HG03064 (cell line): ENCODE measurements at regions not wholly inside any gene's neighbourhood (a gene's known extent, or its start where the extent isn't known, plus 50 kb on each side); places are given as distances from the start of the nearest gene placed in this dataset.

Experiments
- ATAC-seq: cut with Tn5 transposase; IDR thresholded peaks from one replicate; pipeline ENCODE4 v1.9.1; 2021; ENCODE audit warnings: low read depth; ENCODE audit not compliant: unreplicated experiment

DNA sequence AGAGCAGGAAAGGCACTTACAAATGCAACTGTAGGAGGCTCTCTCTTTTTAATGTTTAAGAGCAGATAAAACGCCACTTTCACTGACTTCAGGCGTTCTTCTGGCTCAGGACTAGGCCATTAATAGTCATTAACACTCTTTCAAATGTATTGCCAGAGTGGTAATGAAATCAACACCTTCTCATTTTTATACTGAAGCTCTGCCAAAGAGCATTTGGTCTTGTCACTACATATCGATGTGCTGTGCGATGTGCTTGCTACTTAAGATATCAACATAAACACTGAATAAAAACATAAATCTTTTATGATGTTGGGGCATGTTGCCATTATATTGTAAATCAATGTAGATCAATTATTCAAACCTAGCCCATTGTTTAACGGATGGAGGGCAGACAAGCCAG lies 634.7 kb downstream of the ARL4A start:
- ATAC-seq, result no peak

DNA sequence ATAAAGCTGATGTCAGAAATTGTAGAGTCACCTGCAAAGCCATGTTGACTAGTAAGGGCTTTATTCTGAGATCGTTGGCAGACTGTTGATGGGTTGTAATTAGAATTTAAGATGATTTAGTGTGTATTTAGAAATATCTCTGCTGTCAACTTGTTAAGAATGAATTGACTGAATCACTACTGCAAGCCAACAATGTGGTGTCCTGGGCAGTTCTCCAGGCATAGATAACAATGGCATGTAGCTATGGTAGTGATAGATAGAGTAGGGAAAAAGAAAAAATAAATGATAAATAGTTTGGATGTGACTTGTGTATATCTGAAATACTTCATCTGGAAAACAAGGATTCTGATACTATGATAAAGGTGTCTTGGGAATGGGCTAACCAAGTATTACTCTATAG lies 640.2 kb downstream of the ARL4A start:
- no peak for ATAC-seq

DNA sequence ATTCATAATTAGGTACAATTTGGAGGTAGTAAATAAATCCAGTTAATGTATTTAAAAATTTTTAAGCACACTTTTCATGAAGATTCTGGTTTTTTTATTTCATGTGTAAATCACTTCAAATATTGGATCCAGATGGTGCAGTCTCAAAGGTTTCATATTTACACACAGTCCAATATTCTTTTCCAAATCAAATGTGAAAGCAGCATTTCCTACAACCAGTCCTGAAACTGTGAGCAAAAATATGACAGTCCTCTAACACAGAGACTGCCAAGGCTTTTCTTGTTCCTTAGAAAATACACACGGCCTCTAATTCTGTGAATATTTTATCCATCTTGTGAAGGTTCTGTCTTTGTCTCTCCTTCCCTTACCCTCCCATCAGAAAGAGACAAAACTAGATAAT lies 645.9 kb downstream of the ARL4A start:
- ATAC-seq, result no peak

DNA sequence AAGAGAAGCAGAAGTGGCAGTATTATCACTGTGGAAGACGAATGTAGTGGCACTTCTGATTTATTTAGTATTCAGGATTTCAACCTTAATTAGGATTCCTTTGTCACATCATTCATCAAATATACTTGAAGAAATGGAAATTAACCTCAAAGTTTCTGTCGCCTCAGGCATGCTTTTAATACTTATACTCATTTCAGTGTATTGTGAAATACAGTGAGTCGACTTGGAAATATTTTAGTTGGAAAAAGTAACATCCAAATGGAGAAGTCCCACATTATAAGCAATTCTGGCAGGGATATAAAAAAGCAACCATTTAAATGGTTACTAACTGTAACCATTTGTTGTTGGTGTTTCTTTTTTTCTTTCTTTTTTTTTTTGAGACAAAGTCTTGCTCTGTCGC lies 648.8 kb downstream of the ARL4A start:
- no peak for ATAC-seq

DNA sequence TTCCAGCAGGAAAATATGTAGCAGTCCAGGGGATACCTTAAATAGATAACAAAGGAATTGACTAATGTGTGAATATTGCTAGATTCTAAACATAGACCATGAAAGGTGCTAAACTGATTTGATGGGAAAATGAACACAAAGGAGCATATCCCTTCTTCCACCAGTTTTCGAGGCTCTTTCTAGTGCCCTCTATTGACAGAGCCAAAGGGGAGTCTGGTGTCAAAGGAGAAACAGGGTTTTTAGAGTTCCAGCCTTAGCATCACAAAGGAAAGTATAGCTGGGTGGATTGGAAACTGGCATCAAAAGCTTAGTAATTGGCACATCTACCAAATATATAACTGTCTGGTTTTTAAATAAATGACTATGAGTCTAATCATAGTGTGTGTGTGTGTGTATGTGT lies 636.8 kb downstream of the ETV1 start:
- no peak for ATAC-seq

DNA sequence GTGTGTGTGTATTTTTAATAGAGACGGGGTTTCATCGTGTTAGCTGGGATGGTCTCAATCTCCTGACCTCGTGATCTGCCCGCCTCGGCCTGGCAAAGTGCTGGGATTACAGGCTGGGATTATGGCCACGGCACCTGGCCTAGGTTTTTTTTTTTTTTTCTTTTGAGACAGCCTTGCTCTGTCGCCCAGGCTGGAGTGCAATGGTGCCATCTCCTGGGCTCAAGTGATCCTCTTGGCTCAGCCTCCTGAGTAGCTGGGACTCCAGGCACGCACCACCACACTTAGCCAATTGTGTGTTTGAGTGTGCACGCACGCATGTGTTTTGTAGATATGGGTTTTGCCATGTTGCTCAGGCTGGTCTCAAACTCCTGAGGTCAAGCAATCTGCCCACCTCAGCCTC lies 629.8 kb downstream of the ETV1 start:
- ATAC-seq, result no peak

DNA sequence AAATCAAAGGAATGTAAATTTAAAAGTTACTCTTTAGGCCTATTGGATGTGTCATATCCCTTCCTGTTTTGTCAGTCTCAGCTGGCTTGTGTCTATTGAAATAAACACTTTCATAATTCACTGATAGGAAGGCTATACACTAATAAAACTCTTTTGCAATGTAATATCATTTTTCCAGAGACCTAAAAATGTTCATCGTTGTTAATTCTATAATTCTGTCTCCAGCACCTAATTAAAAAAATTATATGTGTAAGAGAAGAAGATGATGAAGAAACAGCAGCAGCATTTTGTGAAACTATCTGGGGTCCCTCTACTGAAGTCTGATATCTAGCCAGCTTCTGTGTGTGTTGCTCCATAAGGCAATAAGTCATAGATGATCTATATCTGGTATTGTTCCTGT lies 602.7 kb downstream of the ETV1 start:
- ATAC-seq, result no peak

DNA sequence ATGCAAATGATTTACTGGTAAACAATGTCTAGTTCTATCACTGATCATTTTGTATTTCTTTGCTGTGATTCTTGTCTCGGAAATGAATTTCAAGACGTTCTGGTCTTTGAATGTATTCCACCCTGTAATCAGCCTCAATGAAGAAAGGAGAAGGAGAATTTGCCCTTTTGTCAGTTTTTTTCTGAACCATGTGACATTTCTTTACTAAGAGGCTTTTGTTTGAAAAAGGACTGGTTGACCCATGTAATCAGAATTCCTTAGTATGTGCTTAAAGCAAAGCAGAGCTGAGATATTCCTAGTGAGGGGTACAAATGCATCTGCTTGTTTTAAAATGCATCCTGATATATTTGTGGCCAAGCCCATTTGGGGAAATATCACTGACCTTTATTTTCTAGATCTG lies 581.6 kb downstream of the ETV1 start:
- no peak for ATAC-seq

DNA sequence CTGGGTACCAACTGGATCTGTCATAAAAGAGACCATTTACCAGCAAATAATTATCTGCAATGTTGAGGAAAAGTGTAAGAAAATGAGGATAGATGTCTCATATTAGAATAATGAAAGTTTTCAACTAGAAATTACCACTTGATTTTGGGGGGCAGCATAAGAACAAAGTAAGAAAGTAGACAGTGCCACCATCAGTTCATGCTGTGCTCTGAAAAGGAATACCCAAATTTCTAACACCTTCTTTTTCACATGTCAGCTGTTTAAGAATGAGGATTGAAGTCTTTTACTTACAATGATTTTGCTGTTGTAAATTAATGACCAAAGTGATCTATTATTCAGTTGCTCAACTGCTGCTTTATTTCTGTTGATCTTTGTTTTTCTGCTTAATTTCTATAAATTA lies 578.3 kb downstream of the ETV1 start:
- ATAC-seq, result no peak

DNA sequence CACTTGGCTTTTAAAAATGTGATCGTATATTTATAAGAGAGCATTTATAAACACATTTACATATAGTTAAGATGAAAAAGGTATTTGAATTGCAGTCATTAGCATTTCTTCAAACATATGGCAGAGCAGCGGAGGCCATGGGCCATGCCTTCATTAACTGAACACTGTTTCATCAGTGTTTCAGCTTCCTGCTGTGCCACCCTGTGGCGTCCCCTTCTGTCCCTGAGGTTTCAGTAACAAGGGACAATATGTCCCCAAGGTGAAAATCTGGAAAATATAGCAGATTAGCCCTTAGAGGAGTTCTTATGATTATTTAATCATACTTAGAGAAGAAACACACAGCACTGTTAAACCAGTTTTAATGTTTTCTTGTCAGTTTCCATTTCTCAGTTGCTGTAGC lies 577.8 kb downstream of the ETV1 start:
- ATAC-seq, result no peak

DNA sequence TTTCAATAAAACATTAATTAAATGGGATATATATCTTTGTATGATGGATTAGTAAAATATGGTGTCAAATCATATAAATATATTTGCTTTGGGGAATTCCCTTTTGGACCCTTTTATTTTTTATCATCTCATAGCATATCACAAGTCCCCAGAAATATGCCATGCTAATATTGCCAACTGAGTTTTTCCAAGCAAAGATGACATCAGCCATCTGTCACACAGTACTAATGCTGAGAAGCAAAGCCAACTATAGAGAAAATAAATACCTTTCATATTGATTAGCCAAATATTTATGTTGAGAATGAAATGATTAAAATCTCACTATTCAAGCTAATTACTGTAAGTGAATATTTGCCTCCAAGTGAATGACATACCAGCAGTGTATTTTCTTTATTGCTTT lies 575.3 kb downstream of the ETV1 start:
- no peak for ATAC-seq

DNA sequence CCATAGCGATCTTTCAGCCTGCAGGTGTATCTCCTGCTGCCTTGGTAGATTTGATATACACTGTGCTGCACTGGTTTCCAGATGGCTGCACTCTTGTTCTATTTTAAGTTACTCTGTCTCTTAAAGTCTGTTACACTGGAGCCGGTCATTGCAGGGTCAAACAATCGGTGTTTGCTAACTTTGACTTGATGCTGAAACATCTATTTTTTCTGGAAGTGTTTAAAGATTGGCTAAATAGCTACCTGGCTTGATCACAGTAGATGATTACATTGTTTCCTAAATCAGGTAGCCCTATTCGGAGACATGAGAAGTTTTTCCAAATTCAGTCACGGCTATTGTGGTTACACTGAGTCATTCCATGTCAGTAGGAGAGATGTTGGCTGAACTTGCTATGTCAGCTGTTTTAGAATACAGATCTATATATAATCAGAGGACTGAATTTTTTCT lies 574.8 kb downstream of the ETV1 start:
- ATAC-seq, result no peak

DNA sequence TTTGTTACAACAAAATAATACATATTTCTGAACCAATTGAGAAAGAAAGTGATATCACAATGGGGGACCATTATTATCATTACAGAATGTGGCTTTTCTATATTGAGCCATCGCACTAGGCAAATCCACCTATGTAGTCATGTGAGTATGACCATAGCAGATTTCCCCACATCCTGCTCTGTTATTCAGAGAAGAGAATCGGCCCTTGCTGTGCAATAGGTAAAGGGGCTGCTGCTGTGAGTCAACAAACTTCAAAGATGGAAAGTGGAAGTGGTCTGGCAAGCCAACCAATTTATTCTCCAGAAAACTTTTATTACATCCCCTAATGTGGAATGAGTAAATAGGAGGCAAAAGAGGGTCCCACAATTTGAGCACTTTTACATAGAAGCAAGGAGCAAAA lies 573.4 kb downstream of the ETV1 start:
- no peak for ATAC-seq

DNA sequence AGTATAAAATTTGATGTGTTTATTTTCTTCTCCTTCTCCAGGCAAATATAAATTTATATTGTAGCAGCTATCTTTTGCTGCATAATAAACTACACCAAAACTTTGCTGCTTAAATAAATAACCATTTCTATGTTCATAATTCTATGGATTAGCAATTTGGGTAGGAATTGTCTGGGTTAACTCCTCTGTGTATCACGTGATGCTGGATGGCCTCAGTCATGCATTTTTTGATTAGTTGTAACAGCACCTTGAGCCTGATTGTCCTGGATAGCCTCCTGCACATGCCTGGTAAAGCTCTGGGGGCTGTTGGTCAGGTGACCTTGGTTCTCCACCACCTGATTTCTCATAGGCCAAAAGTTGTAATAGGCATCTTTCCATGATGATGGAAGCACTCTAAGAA lies 572.9 kb downstream of the ETV1 start:
- no peak for ATAC-seq

DNA sequence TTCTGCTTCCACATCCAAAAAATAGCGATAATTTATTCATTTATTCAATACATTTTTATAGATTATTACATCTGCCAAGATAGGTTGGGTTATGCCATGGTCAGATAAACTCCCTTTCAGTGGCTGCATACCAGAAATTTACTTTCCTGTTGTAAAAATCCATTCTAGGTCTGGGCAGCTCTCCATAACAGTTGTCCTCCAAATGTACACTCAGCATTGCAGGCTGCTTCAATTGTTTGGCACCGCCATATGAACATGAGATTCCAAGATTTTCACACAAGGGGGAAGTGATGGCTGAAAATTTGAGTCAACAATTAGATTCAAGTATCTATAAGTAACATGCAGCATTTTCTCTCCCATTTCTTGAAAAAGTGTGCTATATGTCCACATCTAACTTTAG lies 568.7 kb downstream of the ETV1 start:
- no peak for ATAC-seq

DNA sequence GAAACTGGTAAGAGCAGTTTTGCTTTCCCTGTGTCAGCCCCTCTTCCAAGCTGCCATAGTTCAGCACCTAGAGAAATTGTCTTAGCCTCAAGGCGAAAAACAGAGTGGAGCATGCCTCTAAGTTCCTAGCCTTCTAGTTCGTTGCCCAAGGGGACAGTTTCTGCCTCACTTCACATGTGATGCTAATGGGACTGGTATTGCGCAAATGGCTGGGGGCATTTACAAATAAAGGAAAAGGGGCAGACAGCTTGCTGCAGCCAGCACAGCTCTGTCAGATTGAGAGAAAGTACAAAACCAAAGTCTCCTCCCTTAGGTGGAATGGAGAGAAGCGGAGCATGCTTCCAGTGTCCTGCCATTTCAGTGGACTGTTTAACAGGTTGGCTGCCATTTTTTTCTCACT lies 567.7 kb downstream of the ETV1 start:
- ATAC-seq, result no peak

DNA sequence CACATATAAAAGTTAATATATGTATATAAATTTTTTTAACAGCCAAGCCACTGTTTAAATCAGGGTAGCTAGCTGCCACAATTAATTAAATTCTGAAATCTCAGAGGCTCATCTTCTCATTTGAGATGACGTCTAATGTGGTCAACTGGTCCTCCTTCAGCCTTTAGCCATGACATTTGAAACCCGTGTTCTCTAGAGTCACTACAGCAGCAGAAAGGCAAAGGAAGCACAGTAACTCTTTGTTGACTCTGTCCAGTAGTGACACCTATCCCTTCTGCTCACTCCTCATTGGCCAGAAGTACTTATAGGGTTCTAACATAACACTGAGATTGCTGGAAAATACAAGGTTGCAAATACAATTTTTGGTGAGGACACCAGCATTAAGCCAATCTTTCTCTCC lies 555.5 kb downstream of the ETV1 start:
- ATAC-seq, result no peak

DNA sequence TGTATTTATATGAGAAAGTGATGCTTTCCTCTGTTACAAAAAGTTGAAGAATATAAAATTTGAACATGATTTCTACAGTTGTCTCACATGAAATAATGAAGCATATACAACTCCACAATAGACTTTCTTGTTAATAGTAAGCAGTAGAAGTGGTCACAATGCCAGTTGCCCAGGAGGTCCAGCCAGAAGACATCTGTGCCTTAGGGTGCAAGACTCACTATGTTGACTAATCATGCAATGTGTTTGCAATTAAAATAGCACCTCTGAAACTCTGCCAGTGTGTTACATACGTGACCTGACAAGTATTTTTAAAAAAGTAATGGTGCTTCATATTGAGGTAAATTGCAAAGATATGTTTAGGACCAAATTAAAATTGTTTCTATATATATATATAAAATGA lies 547.2 kb downstream of the ETV1 start:
- ATAC-seq, result no peak

DNA sequence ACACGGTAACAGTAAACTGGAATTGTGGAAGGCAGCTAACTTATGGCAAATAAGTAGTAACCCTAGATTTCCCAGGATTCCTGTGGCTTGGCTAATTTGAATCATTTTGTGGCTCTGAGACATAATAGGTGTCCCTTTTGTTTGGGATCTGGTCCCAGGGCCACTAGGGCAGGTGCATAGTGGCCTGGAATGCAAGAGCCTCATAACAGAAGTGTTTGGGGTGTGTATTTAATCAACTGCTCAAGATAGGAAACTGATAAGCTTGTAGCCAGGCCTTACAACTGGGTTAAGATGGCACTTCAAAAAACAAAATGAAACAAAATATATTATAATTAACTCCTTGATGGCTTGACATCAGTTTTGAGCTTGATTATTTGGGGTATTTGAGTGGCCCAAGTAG lies 541.8 kb downstream of the ETV1 start:
- ATAC-seq, result no peak

DNA sequence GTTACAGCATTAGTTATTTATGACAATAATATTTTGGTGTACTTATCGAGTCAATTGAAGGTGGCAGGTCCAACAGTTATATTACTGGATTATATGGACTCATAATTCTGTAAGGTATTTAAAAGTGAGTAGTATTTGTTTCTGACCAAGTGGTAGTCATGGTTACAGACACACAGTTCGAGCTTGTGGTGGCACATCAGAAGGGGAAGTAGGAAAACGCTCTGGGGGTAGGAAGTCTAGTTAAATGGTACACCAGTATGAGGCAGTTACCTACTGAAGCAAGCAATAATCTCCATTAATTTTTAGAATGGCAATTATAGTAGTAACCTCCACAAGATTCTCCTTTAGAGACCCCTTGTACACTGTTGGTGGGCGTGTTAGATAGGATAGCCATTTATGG lies 541.2 kb downstream of the ETV1 start:
- no peak for ATAC-seq

DNA sequence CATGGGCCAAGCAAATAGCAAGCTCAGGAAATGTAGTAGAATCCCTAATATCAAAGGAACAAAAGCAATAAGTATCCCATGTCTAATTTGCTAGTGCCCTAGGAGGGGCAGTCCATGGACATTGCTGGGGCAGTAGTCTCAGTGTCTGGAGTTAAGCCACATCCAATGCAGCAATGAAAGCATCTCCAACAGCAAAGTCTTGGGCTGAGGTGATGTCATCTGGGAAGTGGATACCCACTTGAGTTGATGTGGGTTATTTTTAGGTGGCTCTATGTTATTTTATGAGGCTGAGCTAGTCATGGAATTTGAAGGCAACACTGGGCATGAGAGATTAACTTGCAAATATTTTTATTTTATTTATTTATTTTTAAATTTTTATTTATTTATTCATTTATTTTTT lies 540.0 kb downstream of the ETV1 start:
- ATAC-seq, result no peak

DNA sequence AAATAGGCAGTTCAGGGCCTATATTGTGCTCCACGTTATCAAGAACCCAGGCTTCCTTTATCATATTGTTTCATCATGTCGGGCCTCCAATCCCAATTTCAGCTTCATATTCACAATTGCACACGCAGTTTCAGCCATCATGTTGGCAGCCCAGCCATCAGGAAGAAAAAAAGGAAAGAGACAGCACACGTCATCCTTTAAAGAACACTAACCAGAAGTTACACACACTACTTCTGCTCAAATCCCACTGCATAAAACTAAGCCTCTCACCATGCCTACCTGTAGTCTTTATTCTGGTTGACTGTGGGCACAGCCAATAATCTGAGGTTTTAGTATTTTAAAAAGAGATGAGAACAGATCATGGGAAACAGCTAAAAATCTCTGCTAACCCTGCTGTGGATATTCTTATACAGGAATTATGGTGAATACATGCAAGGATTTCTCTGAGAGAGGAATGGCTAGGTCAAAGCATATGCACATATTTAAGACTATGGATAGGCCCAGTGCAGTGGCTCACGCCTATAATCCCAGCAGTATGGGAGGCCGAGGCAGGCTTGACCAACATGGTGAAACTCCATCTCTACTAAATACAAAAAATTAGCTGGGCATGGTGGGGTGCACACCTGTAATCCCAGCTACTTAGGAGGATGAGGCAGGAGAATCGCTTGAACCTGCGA lies 534.4 kb downstream of the ETV1 start:
- no peak for ATAC-seq

DNA sequence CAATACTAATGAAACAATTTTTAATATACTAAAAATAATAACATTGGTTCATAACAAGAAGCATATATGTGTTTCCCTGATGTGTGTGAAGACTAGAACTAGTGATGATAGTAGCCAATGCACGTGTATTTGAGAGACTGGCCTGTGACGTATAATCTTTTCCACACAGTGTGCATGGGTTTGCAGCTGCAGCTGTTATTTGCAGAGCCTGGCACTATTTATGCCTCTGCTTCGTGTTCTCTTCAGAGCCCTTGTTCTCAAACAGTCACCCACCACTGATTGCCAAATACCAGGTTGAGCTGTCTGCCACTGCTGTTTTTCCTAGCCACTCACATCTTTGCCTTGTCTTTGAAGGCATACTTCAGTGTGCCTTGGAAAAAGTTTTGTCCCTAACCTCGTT lies 531.7 kb downstream of the ETV1 start:
- no peak for ATAC-seq
